ENCODE measurements at regions not wholly inside any gene's neighbourhood (a gene's known extent, or its start where the extent isn't known, plus 50 kb on each side); places are given as distances from the start of the nearest gene placed in this dataset.

DNA sequence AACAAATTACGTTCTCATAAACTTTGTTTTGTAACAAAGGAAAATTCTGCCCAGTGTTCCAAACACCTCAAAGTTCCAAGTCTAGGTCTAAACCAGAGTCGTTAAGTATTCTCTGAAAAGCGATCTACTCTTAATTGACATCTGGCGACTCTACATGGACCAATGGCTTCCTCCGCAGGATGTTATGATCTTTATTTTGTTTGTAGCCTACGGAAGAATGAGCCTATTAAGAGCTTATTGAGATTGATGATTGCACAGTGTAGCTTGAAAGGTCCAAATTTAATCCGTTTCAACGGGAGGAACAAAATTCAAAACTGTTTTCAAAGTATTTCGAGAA lies 61.1 kb downstream of the FAM217A start:
- TF ChIP-seq, protein P1, sequence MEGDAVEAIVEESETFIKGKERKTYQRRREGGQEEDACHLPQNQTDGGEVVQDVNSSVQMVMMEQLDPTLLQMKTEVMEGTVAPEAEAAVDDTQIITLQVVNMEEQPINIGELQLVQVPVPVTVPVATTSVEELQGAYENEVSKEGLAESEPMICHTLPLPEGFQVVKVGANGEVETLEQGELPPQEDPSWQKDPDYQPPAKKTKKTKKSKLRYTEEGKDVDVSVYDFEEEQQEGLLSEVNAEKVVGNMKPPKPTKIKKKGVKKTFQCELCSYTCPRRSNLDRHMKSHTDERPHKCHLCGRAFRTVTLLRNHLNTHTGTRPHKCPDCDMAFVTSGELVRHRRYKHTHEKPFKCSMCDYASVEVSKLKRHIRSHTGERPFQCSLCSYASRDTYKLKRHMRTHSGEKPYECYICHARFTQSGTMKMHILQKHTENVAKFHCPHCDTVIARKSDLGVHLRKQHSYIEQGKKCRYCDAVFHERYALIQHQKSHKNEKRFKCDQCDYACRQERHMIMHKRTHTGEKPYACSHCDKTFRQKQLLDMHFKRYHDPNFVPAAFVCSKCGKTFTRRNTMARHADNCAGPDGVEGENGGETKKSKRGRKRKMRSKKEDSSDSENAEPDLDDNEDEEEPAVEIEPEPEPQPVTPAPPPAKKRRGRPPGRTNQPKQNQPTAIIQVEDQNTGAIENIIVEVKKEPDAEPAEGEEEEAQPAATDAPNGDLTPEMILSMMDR (IDR thresholded peaks at IDR 0.05; ENCODE audit: insufficient read depth, missing control alignments) = no peak
- DNase-seq (ENCODE audit: insufficient read length, low spot score) = no peak
- FAIRE-seq = peak; percentile 55

DNA sequence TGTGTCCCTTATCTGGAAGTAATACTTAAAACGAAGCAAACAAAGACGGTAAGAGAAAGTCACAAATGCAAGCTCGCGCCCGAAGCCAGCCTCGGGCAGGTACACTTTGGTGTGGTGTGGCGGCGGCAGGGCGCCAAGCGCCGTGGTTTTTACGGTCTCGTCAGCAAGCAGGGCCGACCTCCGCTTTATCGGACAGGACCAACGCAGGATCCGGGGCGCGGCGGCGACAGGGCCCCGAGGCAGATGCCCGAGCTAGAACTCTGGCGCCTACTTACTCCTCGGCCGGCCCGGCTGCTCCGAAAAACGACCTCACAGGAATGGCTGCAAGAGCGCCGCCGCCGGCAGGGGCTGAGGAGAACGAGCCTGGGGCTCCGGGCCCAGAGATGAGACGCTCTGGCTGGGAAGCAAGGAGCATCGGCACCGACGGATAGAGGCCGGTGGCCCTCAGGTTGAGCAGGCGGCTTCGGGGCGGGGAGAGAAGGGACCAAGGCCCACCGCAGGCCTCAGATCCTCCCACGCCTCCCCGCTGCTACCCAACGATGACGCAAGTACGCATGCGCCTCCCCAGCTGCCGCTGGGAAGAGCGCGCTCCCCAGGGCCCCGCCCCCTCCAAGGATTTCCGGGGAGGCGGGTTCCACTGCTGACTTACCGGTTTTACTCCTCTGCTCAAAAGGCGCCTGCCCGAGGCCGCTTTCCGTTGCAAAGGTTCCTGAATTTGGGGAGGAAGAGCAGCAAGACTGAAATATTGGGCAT lies 60.6 kb downstream of the FAM217A start:
- TF ChIP-seq, protein P1 (IDR thresholded peaks at IDR 0.05; ENCODE audit: insufficient read depth, missing control alignments) = peak; percentile 16
- FAIRE-seq (no peak), DNase-seq (ENCODE audit: insufficient read length, low spot score) (no peak)
